HG03066 (cell line): ENCODE measurements at regions not wholly inside any gene's neighbourhood (a gene's known extent, or its start where the extent isn't known, plus 50 kb on each side); places are given as distances from the start of the nearest gene placed in this dataset.
"Not testable (repeated sequence)": the region's sequence is repeated elsewhere in the genome, so short reads cannot be mapped to it uniquely, and the experiment has no call there.

Source experiments
- ATAC-seq: cut with Tn5 transposase; IDR thresholded peaks from one replicate; pipeline ENCODE4 v1.9.1; 2021; ENCODE audit warnings: low read depth; ENCODE audit not compliant: unreplicated experiment

DNA sequence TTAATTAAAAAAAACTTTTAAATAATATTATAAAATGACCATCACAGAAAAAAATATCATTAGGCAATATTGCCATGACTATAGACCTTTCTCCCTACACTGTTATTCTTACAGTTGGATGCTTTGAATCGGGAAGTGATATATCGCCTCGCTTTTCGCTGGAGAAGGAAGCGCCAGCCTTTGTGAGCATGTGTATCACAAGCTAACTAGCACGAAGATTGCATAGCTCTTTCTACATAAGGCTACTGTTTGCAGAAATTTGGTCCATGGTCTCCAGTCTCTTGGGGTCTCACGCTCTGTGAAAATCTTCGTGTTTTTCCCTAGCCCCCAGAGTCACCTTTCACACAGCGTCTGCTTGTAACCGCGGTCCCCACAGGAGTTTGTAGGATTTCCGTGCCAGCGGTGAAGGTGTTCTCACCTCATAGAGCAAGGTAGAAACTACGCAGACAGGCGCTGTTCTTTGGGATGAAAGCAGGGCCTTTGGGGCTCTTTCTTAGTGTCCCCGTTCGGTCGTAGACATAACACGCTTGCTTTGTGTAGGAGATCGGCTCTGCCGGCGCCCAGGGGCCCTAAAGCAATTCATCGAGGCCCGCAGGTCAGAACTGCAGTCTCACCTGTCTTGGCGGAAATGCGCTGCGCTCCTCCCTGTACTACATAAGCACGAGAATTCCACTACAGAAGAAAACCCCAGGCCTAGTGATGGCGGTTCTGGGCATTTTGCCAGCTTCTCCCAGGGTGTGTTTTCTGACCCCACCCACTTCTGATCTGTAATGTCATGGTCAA is 214.5 kb upstream of the NOTCH2NLA start:
- not testable (repeated sequence) for ATAC-seq

DNA sequence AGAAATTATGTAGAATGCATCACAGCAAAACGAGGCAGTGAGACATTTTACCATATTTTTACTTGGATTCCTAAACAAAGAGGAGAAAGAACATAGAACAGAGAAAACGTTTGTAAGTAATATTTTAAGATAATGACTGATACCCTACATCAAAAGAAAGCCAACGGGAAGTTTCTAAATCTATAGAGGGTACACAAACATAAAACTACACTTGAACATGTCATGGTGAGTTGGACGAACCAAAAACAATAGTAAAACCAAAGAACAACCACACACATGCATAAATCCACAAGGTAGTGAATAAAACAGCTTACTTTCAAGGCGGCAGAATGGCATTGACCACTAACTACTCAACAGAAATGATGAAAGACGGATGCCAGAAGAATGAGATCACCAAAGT is 209.7 kb upstream of the NOTCH2NLA start:
- ATAC-seq: not testable (repeated sequence)

DNA sequence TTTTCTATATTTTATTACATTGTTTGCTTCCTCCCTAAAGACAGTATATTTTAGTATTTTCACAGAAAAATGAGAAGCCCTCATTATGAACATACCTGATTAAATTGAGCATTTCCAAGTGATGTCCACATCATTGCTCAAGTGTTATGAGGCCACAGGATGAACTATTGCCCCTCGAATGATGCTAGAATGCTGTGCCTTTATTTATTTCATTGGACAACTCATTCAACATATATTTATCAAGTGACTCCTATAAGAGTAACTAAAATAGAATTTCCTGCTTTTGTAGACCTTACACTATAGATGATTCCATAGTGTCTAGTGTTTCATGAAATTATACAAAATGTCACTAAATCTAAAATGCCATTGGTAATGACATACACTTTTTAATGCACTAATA is 187.8 kb upstream of the NOTCH2NLA start:
- not testable (repeated sequence) for ATAC-seq

DNA sequence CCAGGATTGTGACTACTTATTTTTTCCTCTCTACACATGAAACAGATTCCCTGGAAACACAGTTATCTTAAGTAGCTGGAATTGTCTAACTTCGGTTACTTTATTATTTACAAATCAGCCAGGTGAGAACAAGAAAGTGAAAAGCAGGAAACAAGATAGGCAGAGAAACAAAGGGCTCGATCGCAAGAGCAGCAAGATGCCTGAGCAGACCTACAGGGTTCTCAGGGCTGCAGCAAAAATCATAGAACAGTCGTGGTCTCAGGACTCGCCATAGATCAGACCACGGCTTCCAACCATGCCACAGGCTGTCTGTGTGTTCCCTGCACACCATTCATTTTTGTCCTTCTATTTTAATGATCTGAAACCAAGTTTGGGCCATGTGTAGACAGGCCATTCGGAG is 186.2 kb upstream of the NOTCH2NLA start:
- ATAC-seq: not testable (repeated sequence)

DNA sequence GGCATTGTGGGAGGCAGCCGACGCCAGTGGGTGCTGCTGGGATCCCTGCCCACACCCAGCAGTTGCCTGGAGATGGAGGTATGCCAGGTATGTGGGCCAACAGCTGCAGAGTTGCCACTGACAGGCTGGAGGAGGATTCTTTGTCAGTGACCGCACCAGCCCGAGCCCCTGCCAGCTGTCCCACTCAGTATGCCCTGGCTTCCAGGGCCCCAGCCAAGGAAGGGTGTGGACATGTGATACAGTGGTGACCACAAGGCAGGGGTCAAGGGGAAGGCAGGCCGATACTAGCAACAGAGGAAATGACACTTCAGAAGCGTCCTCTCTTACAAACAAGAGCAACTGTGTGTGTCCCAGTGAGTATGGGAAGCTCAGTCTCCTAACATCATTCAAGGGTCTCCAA is 185.1 kb upstream of the NOTCH2NLA start:
- not testable (repeated sequence) for ATAC-seq

DNA sequence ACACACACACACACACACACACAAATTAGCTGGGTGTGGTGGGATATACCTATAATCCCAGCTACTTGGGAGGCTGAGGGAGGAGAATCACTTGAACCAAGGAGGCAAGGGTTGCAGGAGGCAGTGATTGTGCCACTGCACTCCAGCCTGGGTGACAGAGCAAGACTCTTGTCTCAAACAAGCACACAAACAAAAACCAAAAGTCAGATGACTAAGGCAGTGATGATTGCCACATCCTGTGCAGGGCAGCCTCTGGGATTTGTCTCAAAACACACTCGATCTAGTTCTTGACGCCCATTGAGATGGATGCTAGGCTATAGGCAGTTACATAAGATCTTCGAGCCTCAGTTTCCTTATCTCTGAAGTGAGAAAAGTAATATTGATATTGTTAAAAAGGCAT is 183.1 kb upstream of the NOTCH2NLA start:
- not testable (repeated sequence) for ATAC-seq

DNA sequence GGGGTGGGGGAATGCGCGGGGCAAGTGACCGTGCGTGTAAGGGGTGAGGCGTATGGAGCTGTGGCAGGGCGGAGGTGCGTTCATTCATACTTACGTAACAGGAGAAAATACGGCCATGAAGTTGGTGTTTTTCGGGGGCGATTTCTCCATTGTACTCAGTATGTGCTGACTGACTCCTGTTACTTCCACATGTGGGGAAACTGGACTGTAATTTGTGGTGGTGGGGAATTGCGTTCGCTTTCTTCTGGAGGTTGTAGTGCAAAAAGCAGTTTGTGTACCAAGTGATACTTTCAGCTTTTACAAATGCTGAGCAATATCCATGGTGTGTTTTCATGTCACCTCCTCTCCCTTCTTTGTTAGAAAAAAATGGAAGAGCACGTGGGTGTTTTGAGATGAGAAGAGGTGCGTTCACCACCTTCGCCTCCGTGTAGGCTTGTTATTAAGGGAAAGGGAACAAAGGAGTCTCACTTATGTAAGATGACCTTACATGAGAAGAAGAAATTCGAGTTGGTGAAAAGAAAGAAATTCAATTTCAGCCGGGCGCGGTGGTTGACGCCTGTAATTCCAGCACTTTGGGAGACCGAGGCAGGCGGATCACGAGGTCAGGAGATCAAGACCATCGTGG is 181.1 kb upstream of the NOTCH2NLA start:
- not testable (repeated sequence) for ATAC-seq

DNA sequence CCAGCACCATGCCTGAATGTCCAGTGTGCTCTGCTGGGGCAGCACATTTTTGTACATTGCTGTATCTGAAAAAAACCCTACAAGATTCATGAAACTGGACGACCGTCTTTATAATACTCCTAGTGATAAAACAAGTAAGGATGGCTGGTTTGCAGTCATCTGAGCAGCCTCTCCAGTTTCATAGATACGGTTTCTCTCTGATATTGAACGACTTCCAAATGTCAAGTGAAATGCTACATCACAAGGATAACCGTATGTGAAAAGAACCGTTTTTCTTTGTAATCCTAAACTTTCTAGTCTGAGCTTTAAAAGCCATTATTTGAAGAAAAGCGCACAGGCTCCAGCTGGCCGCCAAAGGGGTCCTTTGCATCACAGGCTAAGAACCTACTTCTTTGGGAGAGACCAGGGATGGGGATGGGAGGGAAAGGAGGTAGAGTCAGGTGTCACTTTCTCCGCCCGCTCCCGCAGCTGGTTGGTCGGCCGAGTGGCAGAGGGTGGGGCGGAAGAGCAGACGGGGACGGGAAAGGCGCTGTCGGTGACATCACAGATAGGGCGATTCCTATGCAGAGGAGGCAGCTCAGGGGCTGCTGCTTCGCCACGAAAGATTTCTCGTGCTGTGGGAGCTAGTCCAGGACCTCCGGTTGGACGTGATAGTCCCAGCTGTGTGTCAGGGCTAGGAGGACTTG is 180.4 kb upstream of the NOTCH2NLA start:
- not testable (repeated sequence) for ATAC-seq

DNA sequence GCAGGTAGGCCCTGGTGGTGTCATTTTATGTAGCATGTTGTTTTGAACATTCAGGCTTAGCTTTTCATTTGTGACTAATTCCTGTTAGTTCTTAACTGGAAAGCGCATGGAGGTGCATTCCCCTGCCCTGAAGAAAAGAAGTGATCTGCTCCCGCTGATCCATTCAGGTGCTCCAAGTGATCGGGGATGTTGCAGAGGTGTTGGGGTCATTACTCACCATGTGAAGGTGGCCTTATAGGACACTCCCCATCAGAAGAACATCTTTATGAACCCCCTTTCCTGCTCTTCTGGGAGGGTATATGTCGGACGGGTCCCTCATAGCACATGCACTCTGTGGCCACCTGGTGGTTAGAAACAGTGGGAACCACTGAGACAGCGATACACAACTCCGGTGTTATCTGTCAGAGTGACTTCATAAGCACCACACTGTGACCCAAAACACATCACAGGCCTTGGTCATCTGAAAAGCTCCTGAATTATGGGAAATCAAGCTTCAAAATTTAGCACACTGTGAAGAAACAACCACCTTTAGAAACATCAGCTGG is 172.5 kb upstream of the NOTCH2NLA start:
- ATAC-seq: not testable (repeated sequence)

DNA sequence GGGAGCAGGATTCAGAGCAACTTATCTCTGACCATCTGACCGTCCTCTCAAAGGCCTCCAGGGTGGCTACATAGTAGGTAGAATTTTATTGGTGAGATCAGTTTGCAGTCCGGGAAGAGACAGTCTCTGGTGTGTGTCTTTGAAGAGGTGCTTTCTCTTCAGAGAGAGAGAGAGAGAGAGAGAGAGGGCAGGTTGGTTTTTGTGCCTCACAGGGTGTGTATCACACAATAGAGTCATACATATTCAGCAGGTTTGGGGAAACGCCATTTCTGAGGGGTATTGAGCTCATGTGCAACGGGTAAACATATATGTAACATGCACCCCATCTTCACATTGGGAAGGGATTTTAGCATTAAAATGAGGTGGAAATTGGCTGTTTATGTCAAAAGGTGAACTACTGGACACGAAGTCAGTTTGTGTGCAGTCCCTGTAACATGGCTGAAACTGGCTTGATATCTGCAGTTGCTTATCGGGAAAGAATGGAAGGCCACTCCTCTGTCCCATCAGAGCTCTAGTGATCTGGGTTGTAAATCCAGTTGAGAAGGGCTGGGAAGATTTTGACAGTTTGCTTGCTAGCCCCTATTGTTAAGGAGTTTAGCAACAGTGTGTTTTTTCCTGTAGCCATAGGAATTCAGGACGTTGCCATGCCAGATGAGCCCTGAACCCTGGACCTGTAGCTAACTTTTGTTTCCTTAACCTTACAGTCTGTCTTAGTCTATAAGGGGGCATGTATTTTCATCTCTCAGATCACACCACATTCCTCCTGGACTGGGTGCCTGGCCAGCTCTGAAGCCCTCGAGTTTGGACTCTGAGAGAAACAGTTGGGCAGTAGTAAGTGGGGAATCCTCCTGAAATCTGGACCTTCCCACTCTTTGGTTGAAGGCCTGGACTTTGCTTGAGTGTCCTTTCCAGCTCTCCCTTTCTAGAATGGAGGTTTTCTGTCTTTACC is 171.6 kb upstream of the NOTCH2NLA start:
- ATAC-seq: not testable (repeated sequence)

DNA sequence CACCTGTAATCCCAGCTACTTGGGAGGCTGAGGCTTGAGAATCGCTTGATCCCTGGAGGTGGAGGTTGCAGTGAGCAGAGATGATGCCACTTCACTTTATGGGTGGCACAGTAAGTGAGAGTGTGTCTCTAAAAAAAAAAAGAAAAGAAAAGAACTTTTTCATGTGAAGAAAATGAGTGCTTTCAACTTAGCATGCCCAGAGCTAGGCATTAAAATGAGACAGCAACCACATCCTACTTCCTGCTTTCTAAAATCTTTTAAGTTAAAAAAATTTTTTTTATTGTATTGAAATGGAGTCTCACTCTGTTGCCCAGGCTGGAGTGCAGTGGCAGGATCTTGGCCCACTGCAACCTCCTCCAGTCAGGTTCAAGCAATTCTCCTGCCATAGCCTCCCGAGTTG is 170.4 kb upstream of the NOTCH2NLA start:
- not testable (repeated sequence) for ATAC-seq

DNA sequence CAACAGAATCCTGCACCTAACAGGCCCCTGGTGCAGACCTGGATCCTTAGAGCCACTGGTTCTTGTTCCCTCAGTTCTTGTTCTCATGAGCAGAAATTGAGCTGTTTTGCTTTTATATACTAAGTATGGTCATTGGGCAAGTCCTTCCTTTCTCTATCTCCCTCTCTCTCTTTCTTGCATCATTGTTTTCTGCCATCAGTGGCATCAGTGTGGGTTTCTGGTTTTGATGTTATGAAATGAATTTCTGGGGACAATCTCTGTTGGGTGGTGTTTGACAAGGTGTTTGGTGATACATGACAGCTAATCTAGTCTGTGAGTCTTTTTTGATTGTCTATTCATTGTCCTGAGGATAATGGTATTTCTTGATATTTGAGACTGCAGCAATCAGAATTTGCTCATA is 168.0 kb upstream of the NOTCH2NLA start:
- not testable (repeated sequence) for ATAC-seq

DNA sequence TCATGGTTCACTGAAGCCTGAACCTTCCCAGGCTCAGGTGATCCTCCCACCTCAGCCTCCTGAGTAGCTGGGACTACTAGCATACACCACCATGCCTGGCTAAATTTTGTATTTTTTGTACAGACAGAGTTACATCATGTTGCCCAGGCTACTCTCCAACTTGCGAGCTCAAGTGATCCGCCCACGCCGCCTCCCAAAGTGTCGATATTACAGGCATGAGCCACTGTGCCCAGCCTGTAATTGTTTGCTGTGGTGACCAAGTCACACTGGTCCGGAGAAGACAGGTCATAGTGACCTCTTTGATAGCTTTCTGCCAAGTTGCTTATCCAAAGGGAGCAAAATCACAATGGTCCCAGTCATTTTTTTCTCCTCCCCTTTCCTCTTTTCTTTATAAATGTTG is 167.4 kb upstream of the NOTCH2NLA start:
- not testable (repeated sequence) for ATAC-seq

DNA sequence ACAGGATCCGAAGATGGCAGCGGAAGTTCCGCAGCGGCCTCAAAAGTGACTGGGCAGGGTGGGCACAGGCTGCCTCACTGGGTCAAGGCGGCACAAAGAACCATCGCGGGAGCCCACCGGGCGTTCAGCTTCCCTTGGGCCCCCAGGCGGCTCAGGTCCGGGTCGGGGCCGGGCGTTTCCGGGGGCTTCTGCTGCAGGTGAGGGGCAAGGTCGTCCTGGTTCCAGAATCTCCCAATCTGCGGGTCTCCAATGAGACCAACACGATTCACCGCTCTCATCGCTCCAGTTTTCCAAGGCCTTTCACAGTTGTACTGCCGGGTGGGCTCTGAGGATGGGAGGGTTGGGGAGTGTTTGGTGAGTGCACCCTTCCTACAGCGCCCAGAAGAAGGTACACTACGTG is 165.0 kb upstream of the NOTCH2NLA start:
- not testable (repeated sequence) for ATAC-seq

DNA sequence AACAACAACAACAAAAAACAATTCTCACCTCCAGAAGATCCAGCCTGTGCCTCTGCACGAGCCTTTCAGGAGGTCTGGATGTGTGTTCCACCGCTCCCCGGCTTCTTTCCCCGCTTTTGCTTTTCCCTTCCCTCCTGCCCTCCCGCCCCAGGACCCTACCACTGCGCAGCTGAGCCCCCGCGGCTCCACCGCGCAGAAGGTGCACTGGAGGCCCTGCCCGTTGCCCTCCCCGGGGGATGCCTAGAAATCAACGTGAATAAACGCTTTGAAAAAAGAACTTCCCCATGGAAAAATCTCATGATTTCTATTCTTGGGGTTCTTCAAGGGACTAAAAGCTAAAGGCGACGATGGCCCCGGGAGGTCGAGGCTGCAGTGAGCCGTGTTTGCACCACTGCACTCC is 164.3 kb upstream of the NOTCH2NLA start:
- ATAC-seq: not testable (repeated sequence)

DNA sequence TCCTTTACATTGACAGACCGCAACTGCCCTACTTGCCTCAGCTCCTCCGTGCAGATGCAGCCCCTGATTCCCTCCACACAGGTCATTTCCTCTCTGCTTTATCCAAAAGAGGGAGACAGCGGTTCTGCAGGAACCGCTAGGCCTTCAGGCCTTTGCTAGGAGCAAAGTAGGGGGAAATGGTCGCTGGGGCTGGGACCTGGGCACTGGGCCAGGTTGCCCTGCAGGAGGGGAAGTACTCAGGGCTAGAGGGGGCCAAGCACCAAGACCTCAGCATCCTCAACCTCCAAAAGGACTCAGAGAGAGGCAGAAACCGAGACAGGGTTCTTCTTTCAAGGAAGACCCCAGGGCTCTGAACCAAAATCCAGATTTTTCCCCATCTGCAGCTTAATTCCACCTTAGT is 160.4 kb upstream of the NOTCH2NLA start:
- not testable (repeated sequence) for ATAC-seq

DNA sequence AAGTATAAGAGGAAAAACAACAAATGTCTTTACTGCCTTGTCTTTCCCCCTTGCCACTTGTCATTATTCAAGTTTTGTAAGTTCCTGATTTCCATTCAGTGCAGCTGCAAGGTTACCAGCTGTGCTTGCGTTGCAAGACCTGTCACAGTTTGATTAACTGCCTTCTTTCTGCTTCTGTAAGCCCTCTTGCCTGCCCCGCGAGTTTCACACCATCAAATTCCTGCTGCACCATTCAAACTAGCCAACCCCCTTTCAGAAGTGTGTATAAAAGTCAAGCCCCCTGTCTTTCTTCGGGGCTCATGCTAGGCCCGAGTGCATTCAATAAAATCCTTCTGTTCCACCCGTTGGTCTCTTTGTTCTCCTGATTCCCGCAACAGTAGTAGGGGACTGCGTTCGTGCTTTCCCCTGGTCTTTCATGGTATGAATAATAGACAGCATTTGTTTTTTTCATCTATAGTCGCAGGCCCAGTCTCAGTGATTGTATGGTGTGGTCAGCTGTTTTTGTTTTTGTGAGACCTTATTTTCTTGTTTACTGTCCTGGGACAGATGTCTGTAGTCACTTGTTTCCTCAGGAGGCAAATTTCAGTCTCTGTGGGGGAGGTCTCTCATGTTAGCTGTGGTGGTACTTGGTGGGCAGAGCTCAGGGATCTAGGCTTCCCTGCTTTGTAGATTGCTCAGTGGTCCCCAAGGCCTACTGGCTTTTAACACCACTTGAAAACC is 159.1 kb upstream of the NOTCH2NLA start:
- peak; percentile 29 for ATAC-seq

DNA sequence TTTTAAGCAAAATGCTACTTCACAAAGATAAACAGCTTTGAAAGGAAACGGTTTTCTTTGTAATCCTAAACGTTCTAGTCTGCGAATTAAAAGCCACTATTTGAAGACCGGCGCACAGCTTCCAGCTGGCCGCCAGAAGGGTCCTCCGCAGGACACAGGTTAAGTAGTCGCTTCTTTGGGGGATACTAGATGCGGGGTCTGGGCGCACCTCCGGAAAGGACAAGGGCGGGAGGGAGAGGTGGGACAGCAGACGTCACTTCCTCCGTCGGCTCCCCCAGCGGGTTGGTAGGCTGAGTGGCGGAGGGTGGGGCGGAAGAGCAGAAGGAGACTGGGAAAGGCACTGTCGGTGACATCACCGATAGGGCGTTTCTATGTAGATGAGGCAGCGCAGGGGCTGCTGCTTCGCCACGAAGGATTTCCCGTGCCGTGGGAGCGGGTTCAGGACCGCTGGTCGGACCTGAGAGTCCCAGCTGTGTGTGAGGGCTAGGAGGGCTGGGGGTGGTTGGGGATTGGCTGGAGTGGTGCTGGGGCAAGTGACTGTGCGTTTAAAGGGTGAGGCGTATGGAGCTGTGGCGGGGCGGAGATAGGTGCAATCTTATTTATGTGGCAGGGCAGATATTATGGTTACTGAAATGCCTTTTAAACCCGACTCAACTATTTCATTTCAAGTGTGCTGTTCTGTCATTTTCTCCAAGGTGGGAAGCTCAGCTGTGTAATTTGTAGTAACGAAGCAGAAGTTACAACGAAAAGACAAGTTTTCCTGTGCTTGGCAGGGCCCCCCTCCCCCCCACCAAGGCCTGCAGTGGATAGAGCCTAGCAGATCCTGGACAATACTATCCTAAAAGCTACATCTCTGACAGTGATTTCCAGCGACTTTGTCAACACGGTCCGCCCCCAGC is 158.3 kb upstream of the NOTCH2NLA start:
- ATAC-seq: peak; percentile 91
